GM18505 (cell line): ENCODE measurements at regions not wholly inside any gene's neighbourhood (a gene's known extent, or its start where the extent isn't known, plus 50 kb on each side); places are given as distances from the start of the nearest gene placed in this dataset.

Experiments
- ATAC-seq: cut with Tn5 transposase; IDR thresholded peaks from one replicate; pipeline ENCODE4 v1.9.1; 2021; ENCODE audit not compliant: unreplicated experiment
- POLR2A ChIP-seq: IDR thresholded peaks from 4 replicates; pipeline ENCODE4 v1.6.1; 2011; ENCODE audit warnings: borderline replicate concordance; ENCODE audit not compliant: insufficient read depth, insufficient read length; ENCODE audit errors: extremely low read depth

GRCh38 chr1:244197851-244198375 is 146.8 kb downstream of the ZBTB18 start:
- TF ChIP-seq POLR2A = no peak
- ATAC-seq = no peak

- TF ChIP-seq POLR2A = no peak
- ATAC-seq = no peak
These were observed 148.8 kb downstream of the ZBTB18 start for GRCh38 chr1:244199902-244200301.

GRCh38 chr1:244200596-244200995 is 149.5 kb downstream of the ZBTB18 start:
- no peak for ATAC-seq
- TF ChIP-seq POLR2A = no peak

- ATAC-seq = no peak
- TF ChIP-seq POLR2A = no peak
These were observed 150.7 kb downstream of the ZBTB18 start for GRCh38 chr1:244201750-244202149.

GRCh38 chr1:244204004-244204403 is 152.9 kb downstream of the ZBTB18 start:
- no peak for ATAC-seq
- TF ChIP-seq POLR2A = no peak

- no peak for ATAC-seq
- no peak for TF ChIP-seq POLR2A
These were observed 154.1 kb downstream of the ZBTB18 start for GRCh38 chr1:244205171-244205570.

- ATAC-seq = no peak
- TF ChIP-seq POLR2A = no peak
These were observed 154.8 kb downstream of the ZBTB18 start for GRCh38 chr1:244205906-244206305.

- ATAC-seq = no peak
- no peak for TF ChIP-seq POLR2A
These were observed 156.2 kb downstream of the ZBTB18 start for GRCh38 chr1:244207042-244207934.

- no peak for TF ChIP-seq POLR2A
- no peak for ATAC-seq
These were observed 156.8 kb downstream of the ZBTB18 start for GRCh38 chr1:244207935-244208244.

GRCh38 chr1:244209955-244210354 is 158.9 kb downstream of the ZBTB18 start:
- no peak for TF ChIP-seq POLR2A
- ATAC-seq = no peak

GRCh38 chr1:244210884-244211558 is 159.9 kb downstream of the ZBTB18 start:
- TF ChIP-seq POLR2A = no peak
- ATAC-seq = no peak

- ATAC-seq = no peak
- no peak for TF ChIP-seq POLR2A
These were observed 160.5 kb downstream of the ZBTB18 start for GRCh38 chr1:244211559-244211944.

GRCh38 chr1:244212219-244212618 is 161.1 kb downstream of the ZBTB18 start:
- ATAC-seq = no peak
- TF ChIP-seq POLR2A = no peak
